ENCODE measurements at regions not wholly inside any gene's neighbourhood (a gene's known extent, or its start where the extent isn't known, plus 50 kb on each side); places are given as distances from the start of the nearest gene placed in this dataset.

DNA sequence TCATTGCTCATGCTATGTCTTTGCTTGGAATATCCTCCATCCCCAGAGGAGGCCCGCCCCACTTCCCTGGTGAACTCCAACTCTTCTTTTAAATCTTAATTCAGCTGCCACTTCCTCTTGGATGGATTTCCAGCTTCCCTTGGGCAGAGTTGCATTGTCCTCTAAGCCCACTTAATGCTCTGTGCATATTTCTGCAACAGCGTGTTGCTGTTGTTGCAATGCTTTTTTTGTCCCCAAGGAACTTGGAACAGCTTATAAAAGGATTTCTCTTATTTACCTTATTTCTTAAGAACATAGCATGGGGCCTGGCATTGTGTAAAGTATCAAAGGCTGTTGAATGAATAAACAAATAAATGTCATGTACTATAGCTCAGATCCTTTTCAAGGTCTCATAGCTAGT lies 507.4 kb downstream of the METTL15 start:
- TF ChIP-seq POLR2A (IDR thresholded peaks at IDR 0.05): no peak
- TF ChIP-seq, protein P1, sequence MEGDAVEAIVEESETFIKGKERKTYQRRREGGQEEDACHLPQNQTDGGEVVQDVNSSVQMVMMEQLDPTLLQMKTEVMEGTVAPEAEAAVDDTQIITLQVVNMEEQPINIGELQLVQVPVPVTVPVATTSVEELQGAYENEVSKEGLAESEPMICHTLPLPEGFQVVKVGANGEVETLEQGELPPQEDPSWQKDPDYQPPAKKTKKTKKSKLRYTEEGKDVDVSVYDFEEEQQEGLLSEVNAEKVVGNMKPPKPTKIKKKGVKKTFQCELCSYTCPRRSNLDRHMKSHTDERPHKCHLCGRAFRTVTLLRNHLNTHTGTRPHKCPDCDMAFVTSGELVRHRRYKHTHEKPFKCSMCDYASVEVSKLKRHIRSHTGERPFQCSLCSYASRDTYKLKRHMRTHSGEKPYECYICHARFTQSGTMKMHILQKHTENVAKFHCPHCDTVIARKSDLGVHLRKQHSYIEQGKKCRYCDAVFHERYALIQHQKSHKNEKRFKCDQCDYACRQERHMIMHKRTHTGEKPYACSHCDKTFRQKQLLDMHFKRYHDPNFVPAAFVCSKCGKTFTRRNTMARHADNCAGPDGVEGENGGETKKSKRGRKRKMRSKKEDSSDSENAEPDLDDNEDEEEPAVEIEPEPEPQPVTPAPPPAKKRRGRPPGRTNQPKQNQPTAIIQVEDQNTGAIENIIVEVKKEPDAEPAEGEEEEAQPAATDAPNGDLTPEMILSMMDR (IDR thresholded peaks at IDR 0.05): no peak
